ENCODE measurements at regions not wholly inside any gene's neighbourhood (a gene's known extent, or its start where the extent isn't known, plus 50 kb on each side); places are given as distances from the start of the nearest gene placed in this dataset.

- H3K36me3 ChIP-seq (ENCODE audit: control insufficient read depth, insufficient read depth, low read length) = no peaks in the 10 kb centered on the region
- H3K4me1 ChIP-seq (replicated peaks in 1 of 2; ENCODE audit: control insufficient read depth in 2 of 2, insufficient read depth in 2 of 2, low read length in 2 of 2) = no peaks in the 10 kb centered on the region
- no TSS peak for BruUV-seq (replicated peaks)
- POLR2A ChIA-PET = no interaction called here
- DNase-seq (ENCODE audit: extremely low read depth in 1 of 4, low spot score in 3 of 4) (no peak), ATAC-seq (no peak), FAIRE-seq (no peak)
- no peak overlapping the region for H3K4me2 ChIP-seq (ENCODE audit: insufficient read depth, low read length)
- no peak overlapping the region for H2AFZ ChIP-seq (ENCODE audit: low read depth, low read length)
- in situ Hi-C loops (cut with MboI) = no loop called here
- CTCF ChIA-PET (ENCODE audit: low intra/inter-chr PET ratio) = no interaction called here
- no peaks in the 10 kb centered on the region for H3K9me3 ChIP-seq (replicated peaks; ENCODE audit: control insufficient read depth, insufficient read depth, low read depth, low read length)
- no peak for TF ChIP-seq RFX7 (CRISPR knock-in tag; IDR thresholded peaks at IDR 0.05)
- no peak for TF ChIP-seq ZNF551 (CRISPR knock-in tag; IDR thresholded peaks at IDR 0.05)
- TF ChIP-seq E2F8 (IDR thresholded peaks at IDR 0.05; ENCODE audit: low read depth, partially characterized antibody) = no peak
- TF ChIP-seq BRF1 (IDR thresholded peaks at IDR 0.05; ENCODE audit: borderline replicate concordance, extremely low read depth, insufficient read length) = no peak
- no peak for TF ChIP-seq ZNF212 (CRISPR knock-in tag; IDR thresholded peaks at IDR 0.05)
- no peak for TF ChIP-seq ZNF121 (CRISPR knock-in tag; conservative IDR thresholded peaks at IDR 0.05)
- TF ChIP-seq MTA3 (IDR thresholded peaks at IDR 0.05; ENCODE audit: borderline replicate concordance) = no peak
- TF ChIP-seq TAL1 (IDR thresholded peaks at IDR 0.05) = no peak
- no peak for TF ChIP-seq E2F6 (IDR thresholded peaks at IDR 0.05; ENCODE audit: borderline replicate concordance in 1 of 2, extremely low read depth in 1 of 2, insufficient read depth in 1 of 2, insufficient read length in 1 of 2, low read depth in 1 of 2, low read length in 1 of 2, poor library complexity in 1 of 2, severe bottlenecking in 1 of 2)
- no peak for TF ChIP-seq SP2 (IDR thresholded peaks at IDR 0.05; ENCODE audit: extremely low read depth, low read depth, low read length, poor library complexity, severe bottlenecking)
- TF ChIP-seq ZNF316 (IDR thresholded peaks at IDR 0.05) = no peak
- TF ChIP-seq THRAP3 (IDR thresholded peaks at IDR 0.05; ENCODE audit: borderline replicate concordance) = no peak
- no peak for TF ChIP-seq RAD51 (IDR thresholded peaks at IDR 0.05; ENCODE audit: borderline replicate concordance, low read depth)
- H3K79me2 ChIP-seq (ENCODE audit: control insufficient read depth, insufficient read depth, low read length) = no peaks in the 10 kb centered on the region
- no peak overlapping the region for H3K4me3 ChIP-seq
- intact Hi-C loops (cut with micrococcal nuclease) = no loop called here
- H4K20me1 ChIP-seq (replicated peaks; ENCODE audit: control insufficient read depth, insufficient read depth, low read length) = no peaks in the 10 kb centered on the region
- no peaks in the 10 kb centered on the region for H3K9me1 ChIP-seq (ENCODE audit: control insufficient read depth, insufficient read depth, low read length)
- no peak overlapping the region for H3K9ac ChIP-seq (ENCODE audit: insufficient read depth in 1 of 2, low read depth in 2 of 2, low read length in 2 of 2)
- no peak overlapping the region for H3K27ac ChIP-seq (ENCODE audit: extremely low read depth, low read depth, low read length)
- no peaks in the 10 kb centered on the region for H3K27me3 ChIP-seq (ENCODE audit: control insufficient read depth in 2 of 2, insufficient read depth in 2 of 2, low read length in 2 of 2)
Measured at GRCh38 chr2:106638580-106638979, 151.4 kb downstream of the CD8B2 start.

All from K562 (cell line).